MCF 10A (cell line): ENCODE measurements at regions not wholly inside any gene's neighbourhood (a gene's known extent, or its start where the extent isn't known, plus 50 kb on each side); places are given as distances from the start of the nearest gene placed in this dataset.

ENCODE experiments used
- BruUV-seq: library from RNA; stranded (reverse); fragments of 400-500 nt; replicated peaks from 2 replicates; lab custom pipeline; 2021; lab: Mats Ljungman, UMichigan
- CTCF ChIA-PET: fragments of 300-600 bp; sonication (Branson Sonifier 250); formaldehyde crosslinking; extraction: SDS; loops from one replicate; lab custom pipeline; 2021; ENCODE audit warnings: antibody characterized with exemption, inconsistent platforms; lab: Yijun Ruan, JAX
- POLR2A ChIA-PET: fragments of 300-600, 350-650 bp; sonication (Branson Sonifier 250); formaldehyde crosslinking; extraction: SDS; loops from one replicate; lab custom pipeline; 2020; ENCODE audit warnings: antibody characterized with exemption, inconsistent platforms; lab: Yijun Ruan, JAX
- DNase-seq: peaks from one replicate; pipeline ENCODE4 v3.0.0-alpha.2; 2018; ENCODE audit not compliant: unreplicated experiment
- H3K27ac Mint-ChIP-seq: one replicate; pipeline ENCODE4 v1.8.0; 2022; ENCODE audit warnings: mild to moderate bottlenecking, low read depth, mixed read lengths; ENCODE audit not compliant: unreplicated experiment
- H3K27me3 Mint-ChIP-seq: one replicate; pipeline ENCODE4 v1.8.0; 2022; ENCODE audit warnings: mixed read lengths; ENCODE audit not compliant: insufficient read depth, unreplicated experiment
- H3K36me3 Mint-ChIP-seq: one replicate; pipeline ENCODE4 v1.8.0; 2022; ENCODE audit warnings: mild to moderate bottlenecking, moderate library complexity, mixed read lengths; ENCODE audit not compliant: insufficient read depth, unreplicated experiment
- H3K4me1 Mint-ChIP-seq: one replicate; pipeline ENCODE4 v1.8.0; 2022; ENCODE audit warnings: mixed read lengths; ENCODE audit not compliant: insufficient read depth, unreplicated experiment
- H3K4me3 Mint-ChIP-seq: one replicate; pipeline ENCODE4 v1.8.0; 2022; ENCODE audit warnings: mild to moderate bottlenecking, moderate library complexity, mixed read lengths; ENCODE audit not compliant: unreplicated experiment
- H3K9me3 Mint-ChIP-seq: one replicate; pipeline ENCODE4 v1.8.0; 2022; ENCODE audit warnings: mixed read lengths; ENCODE audit not compliant: unreplicated experiment
- intact Hi-C: fragments of 100-400 bp; cut with micrococcal nuclease; formaldehyde crosslinking; loops from 2 replicates; pipeline ENCODE4 v1.14.1; 2022
- TF ChIP-seq, protein P1 (sequence below): fragments of 200-600 bp; IDR thresholded peaks from one replicate; pipeline ENCODE4 v1.8.0; 2022; ENCODE audit warnings: antibody characterized with exemption, mild to moderate bottlenecking; ENCODE audit not compliant: unreplicated experiment

DNA sequence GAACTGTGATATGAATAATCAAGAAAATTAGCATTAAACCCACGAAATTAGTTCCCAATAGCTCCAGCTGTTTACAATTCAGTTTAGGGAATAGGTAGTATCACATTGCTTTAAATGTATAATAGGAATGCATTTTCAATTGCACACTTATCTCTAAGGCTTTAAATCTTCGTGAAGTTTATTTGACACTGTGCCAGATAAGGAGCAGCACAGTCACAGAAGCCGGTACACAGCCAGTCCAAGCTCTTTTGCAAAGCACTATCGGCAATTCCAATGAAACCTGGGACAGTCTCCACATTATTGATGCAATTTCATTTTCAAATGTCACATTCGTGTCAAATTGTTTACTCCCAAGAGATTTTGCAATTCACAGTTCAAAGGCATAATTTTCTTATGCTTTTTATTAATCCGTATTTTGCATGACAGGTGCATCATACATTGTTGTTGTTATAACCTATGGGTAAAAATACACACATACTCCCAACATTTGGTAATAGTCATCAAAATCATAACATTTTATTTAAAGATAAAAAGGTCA is 602.8 kb downstream of the RPS29 start:
- H3K9me3 Mint-ChIP-seq = peaks cover 19% of the 10 kb centered on the region
- no peak for DNase-seq
- intact Hi-C loops = no loop called here
- no peaks in the 10 kb centered on the region for H3K4me1 Mint-ChIP-seq
- no TSS peak for BruUV-seq
- TF ChIP-seq, protein P1, sequence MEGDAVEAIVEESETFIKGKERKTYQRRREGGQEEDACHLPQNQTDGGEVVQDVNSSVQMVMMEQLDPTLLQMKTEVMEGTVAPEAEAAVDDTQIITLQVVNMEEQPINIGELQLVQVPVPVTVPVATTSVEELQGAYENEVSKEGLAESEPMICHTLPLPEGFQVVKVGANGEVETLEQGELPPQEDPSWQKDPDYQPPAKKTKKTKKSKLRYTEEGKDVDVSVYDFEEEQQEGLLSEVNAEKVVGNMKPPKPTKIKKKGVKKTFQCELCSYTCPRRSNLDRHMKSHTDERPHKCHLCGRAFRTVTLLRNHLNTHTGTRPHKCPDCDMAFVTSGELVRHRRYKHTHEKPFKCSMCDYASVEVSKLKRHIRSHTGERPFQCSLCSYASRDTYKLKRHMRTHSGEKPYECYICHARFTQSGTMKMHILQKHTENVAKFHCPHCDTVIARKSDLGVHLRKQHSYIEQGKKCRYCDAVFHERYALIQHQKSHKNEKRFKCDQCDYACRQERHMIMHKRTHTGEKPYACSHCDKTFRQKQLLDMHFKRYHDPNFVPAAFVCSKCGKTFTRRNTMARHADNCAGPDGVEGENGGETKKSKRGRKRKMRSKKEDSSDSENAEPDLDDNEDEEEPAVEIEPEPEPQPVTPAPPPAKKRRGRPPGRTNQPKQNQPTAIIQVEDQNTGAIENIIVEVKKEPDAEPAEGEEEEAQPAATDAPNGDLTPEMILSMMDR = no peak
- H3K27ac Mint-ChIP-seq = no peak overlapping the region
- ChIA-PET CTCF (no interaction called here), POLR2A (no interaction called here)
- no peaks in the 10 kb centered on the region for H3K36me3 Mint-ChIP-seq
- H3K4me3 Mint-ChIP-seq = no peak overlapping the region
- H3K27me3 Mint-ChIP-seq = no peaks in the 10 kb centered on the region

DNA sequence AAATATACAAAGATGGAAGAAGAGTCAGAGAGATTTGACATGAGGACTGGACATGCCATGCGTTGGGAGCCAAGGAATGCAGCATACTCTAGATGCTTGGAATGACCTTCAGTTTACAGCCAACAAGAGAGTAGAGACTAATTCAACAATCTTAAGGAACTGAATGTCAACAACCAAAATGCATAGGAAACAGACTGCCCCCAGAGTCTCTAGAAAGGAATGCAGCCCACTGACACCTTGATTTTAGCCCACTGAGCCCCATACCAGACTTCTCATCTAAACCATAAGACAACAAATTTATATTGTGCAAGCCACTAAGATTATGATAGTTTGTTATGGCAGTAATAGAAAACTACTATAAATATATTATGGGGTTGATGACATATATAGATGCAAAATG is 611.2 kb downstream of the RPS29 start:
- no peak for DNase-seq
- BruUV-seq = no TSS peak
- Mint-ChIP-seq H3K9me3 (peaks cover 21% of the 10 kb centered on the region), H3K4me1 (no peaks in the 10 kb centered on the region), H3K27ac (no peak overlapping the region), H3K4me3 (no peak overlapping the region), H3K36me3 (no peaks in the 10 kb centered on the region), H3K27me3 (no peaks in the 10 kb centered on the region)
- POLR2A ChIA-PET = no interaction called here
- TF ChIP-seq, protein P1 = no peak
- intact Hi-C loops = no loop called here
- CTCF ChIA-PET = interaction anchor here (0.6 kb wide), 1 partner anchor 1736 kb away, joined by 3 read pairs; no protein-coding TSS in a partner anchor

DNA sequence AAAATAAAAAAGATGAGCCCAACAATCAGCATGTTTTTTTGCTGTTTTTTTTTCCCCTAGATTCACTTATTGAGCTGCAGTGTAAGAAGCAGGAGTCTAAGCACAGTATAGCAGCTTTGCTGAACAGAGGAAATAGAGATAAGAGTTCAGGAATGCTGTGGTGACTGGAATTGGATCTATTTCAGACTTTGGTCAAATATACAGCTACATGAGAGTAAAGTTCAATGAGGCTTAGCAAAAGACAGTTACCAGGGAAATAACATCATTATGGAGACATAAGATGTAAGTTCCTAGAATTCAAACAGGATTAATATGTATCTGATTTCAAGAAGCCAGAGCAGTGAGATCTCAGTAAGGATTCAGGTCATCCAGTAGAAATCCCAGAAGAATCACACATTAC is 613.0 kb downstream of the RPS29 start:
- POLR2A ChIA-PET = no interaction called here
- H3K27ac Mint-ChIP-seq = no peak overlapping the region
- TF ChIP-seq, protein P1 = no peak
- no peak for DNase-seq
- no peaks in the 10 kb centered on the region for H3K27me3 Mint-ChIP-seq
- intact Hi-C loops = no loop called here
- no peaks in the 10 kb centered on the region for H3K36me3 Mint-ChIP-seq
- H3K9me3 Mint-ChIP-seq = peaks cover 14% of the 10 kb centered on the region
- no TSS peak for BruUV-seq
- CTCF ChIA-PET = no interaction called here
- H3K4me1 Mint-ChIP-seq = no peaks in the 10 kb centered on the region
- H3K4me3 Mint-ChIP-seq = no peak overlapping the region

DNA sequence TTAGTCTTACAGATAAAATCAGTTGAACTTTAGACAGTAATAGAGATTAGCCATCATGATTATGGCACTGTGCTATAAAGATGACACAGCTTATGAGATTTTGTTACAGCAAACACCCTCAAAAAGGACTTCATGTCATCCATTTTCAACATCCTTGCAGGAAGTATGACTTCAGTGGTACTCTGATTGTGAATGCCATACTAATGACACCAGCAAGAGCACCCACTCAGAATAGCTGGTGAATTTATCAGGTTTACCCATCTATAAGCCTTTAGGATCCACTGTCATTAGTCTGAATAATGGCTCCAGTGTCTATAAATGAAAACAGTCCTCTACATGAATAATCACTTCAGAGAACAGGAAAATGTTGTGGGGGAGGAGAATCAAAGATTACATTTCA is 615.2 kb downstream of the RPS29 start:
- no peak overlapping the region for H3K27ac Mint-ChIP-seq
- no peaks in the 10 kb centered on the region for H3K27me3 Mint-ChIP-seq
- H3K4me3 Mint-ChIP-seq = no peak overlapping the region
- H3K36me3 Mint-ChIP-seq = no peaks in the 10 kb centered on the region
- TF ChIP-seq, protein P1 = no peak
- H3K4me1 Mint-ChIP-seq = no peaks in the 10 kb centered on the region
- peaks cover 14% of the 10 kb centered on the region for H3K9me3 Mint-ChIP-seq
- DNase-seq = no peak
- intact Hi-C loops = no loop called here
- CTCF ChIA-PET = no interaction called here
- POLR2A ChIA-PET = no interaction called here
- no TSS peak for BruUV-seq
